OCI-LY7 (cell line): ENCODE measurements at regions not wholly inside any gene's neighbourhood (a gene's known extent, or its start where the extent isn't known, plus 50 kb on each side); places are given as distances from the start of the nearest gene placed in this dataset.

Experiments used
- EZH2phosphoT487 ChIP-seq: fragments of 200-600 bp; sonication (generic); IDR thresholded peaks from 2 replicates; pipeline ENCODE4 v1.6.1; 2018; ENCODE audit warnings: low read depth, borderline replicate concordance, mild to moderate bottlenecking, mixed run types, antibody characterized with exemption, low read length, moderate library complexity, mixed read lengths
- TF ChIP-seq, protein P1 (sequence below): fragments of 200-600 bp; sonication (generic); conservative IDR thresholded peaks from 2 replicates; pipeline ENCODE4 v1.5.1; 2014; ENCODE audit warnings: mild to moderate bottlenecking, antibody characterized with exemption, low read length, moderate library complexity, mixed read lengths

DNA sequence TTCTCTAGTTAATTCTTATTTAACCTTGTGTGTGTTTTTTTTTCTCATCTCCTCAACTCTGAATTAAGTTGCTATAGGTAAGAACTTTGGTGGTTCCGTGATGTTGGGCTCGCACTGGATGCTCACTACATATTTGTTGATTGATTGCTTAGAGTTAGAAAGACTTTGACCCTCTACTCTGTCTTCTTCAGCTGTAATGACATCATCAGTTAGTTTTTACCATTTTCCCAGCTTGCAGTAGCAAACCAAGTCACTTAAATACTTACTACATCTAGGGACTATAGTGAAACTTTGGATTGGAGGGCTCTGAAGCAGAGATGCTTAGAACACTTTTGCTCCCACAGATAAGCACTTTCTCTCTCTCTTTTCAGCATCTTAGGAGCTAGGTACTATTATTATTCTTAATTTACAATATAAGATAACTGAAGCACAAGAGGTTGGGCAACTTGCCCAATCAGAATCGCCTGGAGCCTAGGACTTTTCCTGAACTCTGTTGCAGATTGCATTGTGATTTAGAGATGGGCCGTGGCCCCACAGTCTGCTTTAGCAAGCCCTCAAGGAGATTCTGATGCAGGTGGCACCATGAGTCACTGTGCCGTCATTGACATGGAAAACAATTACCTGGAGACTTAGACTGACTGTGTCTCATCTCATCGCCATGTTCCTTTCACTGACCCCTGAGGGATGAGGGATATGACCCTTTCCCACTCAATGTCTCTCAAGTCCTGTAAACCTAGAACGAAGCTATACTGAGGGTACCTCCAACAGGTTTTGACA is 471.9 kb upstream of the PODXL start:
- TF ChIP-seq, protein P1, sequence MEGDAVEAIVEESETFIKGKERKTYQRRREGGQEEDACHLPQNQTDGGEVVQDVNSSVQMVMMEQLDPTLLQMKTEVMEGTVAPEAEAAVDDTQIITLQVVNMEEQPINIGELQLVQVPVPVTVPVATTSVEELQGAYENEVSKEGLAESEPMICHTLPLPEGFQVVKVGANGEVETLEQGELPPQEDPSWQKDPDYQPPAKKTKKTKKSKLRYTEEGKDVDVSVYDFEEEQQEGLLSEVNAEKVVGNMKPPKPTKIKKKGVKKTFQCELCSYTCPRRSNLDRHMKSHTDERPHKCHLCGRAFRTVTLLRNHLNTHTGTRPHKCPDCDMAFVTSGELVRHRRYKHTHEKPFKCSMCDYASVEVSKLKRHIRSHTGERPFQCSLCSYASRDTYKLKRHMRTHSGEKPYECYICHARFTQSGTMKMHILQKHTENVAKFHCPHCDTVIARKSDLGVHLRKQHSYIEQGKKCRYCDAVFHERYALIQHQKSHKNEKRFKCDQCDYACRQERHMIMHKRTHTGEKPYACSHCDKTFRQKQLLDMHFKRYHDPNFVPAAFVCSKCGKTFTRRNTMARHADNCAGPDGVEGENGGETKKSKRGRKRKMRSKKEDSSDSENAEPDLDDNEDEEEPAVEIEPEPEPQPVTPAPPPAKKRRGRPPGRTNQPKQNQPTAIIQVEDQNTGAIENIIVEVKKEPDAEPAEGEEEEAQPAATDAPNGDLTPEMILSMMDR = no peak
- TF ChIP-seq EZH2phosphoT487 = no peak
